Islet of Langerhans (tissue), 1 donor: ENCODE measurements at regions not wholly inside any gene's neighbourhood (a gene's known extent, or its start where the extent isn't known, plus 50 kb on each side); places are given as distances from the start of the nearest gene placed in this dataset.
A peak's percentile ranks its signal among the peaks of the same experiment; 100 is the strongest.
"Not testable (repeated sequence)": the region's sequence is repeated elsewhere in the genome, so short reads cannot be mapped to it uniquely, and the experiment has no call there.

Experiments used
- FAIRE-seq: peaks from one replicate; lab custom pipeline; 2011; peaks lifted over from hg19 to GRCh38; lab: Jason Lieb, UNC

- FAIRE-seq = no peak
Observed at GRCh38 chr5:24265306-24265705, 379.5 kb downstream of the CDH10 start.

GRCh38 chr5:24268482-24269056, 376.2 kb downstream of the CDH10 start:
- FAIRE-seq = no peak

- not testable (repeated sequence) for FAIRE-seq
Observed at GRCh38 chr5:24271702-24272118, 373.1 kb downstream of the CDH10 start.

GRCh38 chr5:24272741-24273140, 372.0 kb downstream of the CDH10 start:
- FAIRE-seq = no peak

DNA sequence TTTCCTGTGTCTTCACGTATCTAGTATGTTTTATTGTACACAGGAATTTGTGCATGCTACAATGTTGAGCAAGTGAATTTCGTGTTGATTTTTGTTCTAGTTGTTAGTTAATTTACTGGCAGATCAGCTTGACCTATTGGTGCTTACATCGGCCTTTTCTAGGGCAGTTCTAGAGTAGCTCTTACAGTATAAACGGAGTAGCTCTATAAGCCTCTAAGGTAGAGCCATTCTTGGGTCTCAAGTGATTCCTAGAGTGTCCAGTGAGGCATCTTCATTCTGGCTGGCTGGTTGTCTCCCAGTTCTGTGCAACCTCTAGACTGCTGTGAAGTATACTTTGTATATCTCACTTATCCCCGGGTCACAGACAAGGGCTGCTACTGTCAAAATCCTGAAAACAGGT, 364.6 kb downstream of the CDH10 start:
- FAIRE-seq = no peak

- FAIRE-seq = no peak
Observed at GRCh38 chr5:24281818-24282217, 363.0 kb downstream of the CDH10 start.

DNA sequence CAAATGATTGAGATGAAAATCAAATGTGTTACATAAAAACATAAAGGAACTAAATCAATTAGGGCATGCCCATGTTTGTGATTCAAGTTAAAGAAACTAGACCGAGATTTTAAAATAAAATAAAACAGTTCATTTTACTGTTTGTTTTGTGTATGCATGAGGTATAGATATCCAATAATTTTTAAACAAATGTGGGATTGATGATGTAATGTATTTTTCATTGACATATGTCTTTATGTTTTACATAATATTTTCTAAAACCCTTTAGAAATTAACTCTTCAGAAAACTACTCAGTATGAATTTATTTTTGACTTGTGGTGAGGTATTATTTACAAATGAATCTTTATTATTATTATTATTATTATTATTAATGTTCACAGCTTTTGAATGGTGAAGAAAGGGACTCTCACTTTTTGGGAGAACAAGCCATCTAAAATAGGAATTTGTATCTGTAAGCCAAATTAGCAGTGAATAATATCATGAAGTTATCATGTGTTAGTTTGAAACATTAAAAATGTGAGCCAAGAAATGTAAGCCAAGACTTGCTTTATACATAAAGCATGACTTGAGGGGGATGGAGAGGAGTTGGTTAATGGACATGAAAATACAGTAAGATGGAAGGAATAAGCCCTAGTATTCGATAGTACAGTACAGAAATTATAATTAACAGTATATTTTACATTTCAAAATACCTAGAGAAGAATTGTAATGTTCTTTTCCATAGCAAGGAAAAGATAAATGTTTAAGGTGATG, 355.0 kb downstream of the CDH10 start:
- FAIRE-seq = peak; percentile 69

- FAIRE-seq = no peak
Observed at GRCh38 chr5:24290536-24290935, 354.2 kb downstream of the CDH10 start.

DNA sequence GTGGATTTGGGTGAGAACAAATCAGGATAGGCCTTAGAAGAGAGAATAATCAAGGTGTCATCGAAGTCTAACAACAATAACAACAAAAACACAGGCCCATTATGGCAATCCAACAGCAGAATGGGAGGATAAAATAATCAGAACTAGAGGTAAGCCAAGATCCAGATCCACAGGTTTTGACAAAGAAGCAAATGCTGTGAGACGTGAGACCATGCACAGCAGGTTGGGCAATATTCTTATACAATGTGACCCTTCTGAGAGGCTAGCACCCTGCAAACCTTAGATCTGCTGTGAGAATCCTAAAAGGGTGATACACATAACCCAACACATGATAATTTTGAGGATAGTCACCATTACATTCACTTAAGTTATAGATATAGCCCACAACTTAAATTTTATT, 352.9 kb downstream of the CDH10 start:
- no peak for FAIRE-seq

DNA sequence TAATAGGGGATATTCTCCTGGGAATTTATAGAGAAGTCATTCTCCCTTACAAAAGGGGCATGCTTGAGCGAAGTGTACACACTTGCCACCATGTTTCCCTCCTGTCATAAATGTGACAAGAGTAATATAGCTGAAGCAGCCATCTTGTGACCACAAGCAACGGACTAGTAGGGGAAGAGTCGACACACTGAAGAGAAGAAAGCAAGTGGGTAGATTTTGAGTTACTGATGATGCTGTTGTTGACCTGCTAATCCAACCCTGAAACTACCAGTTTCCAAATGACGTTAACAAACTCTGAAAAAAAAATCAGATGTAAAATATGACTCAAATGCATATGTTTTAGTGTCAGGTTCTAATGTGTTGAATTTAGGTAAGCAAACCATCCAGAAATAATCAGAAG, 350.4 kb downstream of the CDH10 start:
- FAIRE-seq = no peak

DNA sequence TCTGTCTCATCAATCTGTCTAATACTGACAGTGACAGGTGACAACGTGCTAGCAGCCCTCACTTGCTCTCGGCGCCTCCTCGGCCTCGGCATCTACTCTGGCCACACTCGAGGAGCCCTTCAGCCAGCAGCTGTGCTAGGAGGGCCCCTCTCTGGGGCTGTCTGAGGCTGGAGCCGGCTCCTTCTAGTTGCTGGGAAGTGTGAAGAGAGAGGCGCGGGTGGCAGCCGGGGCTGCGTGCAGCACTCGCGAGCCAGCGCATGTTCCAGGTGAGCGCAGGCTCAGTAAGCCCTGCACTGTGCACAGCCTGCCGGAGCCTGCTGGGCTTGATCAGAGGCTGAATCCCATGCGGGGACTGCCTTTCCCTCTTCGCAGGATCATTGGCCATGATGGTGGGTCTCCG, 330.7 kb downstream of the CDH10 start:
- FAIRE-seq = no peak

DNA sequence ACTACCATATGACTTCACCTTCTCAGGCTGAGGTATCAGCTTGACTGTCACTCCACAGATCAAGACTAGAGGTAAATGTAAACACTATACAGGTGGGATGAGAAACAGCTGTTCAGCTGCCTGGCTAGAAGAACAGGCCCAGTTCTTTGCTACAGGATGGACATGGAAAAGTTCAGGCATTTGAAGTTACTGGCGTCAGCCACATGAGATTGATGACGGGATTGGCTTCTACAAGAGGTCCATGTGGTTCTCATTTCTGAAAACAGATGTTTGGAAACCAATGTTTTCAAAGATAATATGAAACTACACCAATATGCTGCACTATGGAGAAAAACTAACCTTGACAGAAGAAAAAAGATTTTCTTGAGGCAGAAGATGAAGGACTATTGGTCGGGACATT, 324.1 kb downstream of the CDH10 start:
- no peak for FAIRE-seq

DNA sequence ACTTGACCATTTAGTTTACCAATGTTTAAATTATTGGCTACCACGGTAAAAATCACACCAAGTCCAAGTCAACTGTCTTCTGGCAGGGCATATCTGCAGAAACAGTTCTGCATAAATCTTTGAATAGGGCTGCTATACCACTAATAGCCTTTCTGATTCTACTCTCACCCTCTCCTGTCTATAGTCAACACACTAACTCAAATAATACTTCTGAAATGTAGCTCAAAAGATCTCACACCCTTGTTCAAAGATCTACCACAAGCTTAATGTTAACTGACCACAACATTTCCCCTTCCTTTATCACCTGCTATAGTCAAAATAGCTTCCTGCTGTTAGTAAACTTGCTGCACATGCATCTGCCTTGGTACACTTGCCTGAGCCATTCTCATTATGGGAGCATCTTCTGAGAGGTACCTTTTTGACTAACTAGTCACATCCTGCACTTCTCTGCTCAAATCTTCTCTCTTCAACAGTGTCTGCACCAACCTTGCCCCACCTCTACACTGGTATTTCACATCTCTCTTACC, 319.4 kb downstream of the CDH10 start:
- no peak for FAIRE-seq

DNA sequence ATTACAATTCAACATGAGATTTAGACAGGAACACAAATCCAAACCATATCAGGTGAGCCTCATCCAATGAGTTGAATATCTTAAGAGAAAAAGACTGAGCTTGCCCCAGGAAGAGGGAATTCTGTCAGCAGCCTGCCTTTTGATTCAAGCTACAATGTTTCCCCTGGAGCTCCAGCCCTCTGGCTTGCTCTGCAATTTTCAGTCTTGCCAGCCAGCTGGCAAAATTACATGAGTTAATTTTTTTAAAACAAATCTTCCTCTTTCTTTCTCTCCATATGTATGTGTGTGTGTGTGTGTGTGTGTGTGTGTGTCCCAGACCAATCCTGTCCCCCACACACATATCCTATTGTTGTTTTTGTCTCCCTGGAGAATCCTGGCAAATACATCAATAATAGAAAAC, 313.2 kb downstream of the CDH10 start:
- no peak for FAIRE-seq

DNA sequence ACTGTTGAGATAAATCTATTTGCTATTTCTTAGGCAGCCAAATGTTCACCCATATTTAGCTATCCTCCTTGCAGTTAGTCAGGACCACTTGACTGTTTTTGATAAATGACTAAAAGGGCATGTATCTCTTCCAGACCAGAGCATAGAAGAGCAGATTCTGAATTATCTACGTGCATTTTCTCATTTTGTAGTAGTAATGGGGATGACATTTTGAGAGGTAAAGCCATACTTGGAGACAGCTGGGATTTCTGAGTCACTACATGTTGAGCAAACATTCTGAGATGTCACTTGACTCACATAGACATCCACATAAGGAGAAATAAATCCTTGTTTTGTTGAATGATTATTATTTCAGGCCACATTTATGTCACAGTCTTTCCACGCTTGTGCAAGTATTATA, 297.6 kb downstream of the CDH10 start:
- peak; percentile 95 for FAIRE-seq

DNA sequence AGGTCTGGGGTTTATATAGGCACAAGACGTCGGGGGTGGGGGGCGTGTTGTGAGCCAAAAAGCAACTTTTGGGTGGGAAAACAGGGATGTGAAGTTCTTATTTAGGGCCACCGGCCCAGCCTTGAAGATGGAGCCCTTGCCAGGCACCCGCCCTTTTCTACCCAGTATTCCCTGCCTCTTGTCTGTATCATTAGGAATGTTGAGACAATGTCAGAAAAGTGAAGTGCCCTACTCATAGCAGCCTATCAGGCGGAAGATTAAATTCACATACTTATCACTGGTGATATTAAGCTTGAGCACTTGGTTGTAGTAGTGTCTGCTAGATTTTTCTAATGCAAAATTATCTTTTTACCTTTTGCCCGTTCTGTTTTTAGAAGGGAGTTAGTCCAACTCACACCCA, 293.5 kb downstream of the CDH10 start:
- no peak for FAIRE-seq

DNA sequence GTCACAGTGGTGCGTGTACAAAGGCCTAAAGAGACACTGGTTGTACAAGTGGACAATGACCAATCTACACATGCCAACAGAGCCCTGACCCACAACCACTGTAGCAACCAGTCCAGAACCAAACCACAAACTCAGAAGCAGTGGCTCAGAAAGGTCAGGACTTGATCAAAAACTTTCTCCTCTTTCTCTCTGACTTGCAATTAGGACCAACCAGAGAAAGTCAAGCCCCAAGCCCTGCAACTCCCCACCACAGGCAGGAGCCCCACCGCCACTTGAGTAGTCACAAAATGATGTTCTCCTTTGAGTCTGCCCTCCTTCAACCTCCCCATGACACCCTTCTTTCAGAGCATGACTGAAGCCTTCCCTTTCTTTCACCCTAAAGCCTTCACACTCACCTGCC, 291.8 kb downstream of the CDH10 start:
- FAIRE-seq = no peak

GRCh38 chr5:24353611-24354010, 291.2 kb downstream of the CDH10 start:
- no peak for FAIRE-seq

DNA sequence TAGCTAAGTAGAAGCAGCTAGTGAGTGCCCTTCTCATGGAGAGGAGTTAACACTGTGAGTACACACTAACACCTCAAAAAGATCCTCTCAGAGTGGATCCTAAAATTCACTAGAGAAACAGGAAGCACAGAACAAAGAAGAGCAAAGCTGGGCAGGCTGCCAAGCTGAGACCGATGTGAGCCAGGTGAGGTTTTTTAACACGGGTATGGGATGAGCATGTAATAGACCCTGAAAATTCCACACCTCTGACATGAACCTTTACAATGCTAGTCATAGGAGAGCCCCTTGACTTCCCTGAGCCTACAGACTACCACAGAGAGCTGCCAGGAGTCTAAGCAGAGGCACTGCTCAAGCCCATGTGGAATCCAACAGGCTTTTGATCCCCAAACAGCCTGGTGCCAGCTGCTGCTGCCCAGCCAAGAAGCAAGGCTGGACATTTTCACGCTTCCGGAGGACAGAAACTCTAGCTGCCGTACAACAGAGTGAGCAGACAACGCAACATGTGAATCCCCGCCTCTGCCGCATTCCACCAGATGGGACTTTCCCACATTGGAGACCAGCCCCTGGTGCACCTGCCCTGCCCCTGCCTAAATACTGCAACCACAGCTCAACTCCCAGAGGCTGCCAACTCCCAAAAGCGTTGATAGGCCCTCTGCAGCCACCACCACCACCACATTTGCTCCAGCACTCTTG, 280.8 kb downstream of the CDH10 start:
- no peak for FAIRE-seq

- no peak for FAIRE-seq
Observed at GRCh38 chr5:24364711-24365110, 280.1 kb downstream of the CDH10 start.

GRCh38 chr5:24365406-24365805, 279.4 kb downstream of the CDH10 start:
- no peak for FAIRE-seq

DNA sequence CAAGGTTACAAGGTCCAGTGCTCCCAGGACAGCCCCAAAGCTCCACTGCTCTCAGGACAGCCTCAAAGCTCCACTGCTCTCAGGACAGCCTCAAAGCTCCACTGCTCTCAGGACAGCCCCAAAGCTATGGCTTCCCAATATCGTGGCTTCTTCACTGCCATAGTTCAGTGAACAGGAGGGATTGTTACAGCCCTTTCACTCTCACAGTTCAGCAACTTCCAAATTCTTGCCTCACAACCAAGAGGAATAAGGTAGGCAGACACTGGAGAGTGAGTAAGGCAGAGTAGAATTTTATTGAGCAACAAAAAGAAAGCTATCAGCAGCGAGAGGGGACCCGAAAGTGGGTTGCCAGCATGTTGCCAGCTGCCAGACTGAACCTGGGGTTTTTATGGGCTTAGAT, 277.6 kb downstream of the CDH10 start:
- FAIRE-seq = no peak

DNA sequence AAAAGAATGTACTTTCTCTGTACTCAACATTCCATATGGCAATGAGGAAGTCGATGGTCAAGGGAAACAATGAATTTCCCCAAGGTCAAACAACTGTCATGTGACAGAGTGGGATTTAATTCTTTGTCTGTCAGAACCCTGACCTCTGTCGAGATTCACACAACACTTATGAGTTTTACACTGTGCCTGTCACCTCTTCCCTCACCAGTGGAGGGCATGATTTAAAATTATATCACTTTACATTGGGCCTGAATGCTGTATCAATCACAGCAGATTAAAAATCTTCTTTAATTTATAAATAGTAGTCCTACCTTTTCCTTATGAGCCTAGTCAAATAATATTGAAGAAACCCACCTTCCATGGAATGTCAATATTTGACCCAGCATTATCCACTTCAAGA, 276.7 kb downstream of the CDH10 start:
- FAIRE-seq = no peak
